ENCODE measurements at regions not wholly inside any gene's neighbourhood (a gene's known extent, or its start where the extent isn't known, plus 50 kb on each side); places are given as distances from the start of the nearest gene placed in this dataset.

DNA sequence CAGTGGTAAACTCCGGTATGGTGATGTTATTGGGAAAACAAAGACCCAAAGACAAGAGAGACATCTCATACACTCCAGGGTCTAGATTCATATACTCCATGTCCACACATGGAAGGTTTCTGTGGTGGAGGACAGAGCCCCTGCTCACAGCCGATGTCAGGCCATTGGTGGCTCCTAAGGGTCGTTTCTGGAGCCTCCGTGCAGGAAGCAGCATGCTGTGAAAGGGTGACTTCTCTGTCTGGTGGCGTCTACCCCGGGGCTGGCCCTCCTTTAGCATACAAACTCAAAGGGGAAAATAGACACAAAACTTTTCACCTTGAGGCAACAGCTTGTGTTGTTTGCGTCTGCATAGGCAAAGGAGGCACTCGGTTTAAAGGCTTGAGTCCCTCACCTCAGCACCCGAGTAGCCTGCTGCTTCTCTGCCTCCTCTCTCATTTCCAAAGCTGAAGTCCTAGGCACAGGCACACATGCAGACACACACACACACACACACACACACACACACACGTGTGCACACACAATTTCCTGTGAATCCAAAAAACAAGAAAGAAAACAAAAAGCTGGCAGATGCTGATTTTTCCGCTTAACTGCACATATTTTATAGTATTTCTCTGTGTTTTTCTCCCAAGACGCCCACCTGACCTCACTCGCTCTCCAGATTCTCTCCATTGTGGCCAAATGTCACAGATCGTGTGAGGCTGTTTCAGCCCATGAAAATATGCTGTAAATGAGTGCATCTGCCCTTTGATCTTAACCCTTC is 601.4 kb upstream of the MGMT start:
- H3K27ac ChIP-seq, result no peak overlapping the region
- intact Hi-C loops (cut with DNase I), result no loop called here
- H3K4me3 ChIP-seq, result no peak overlapping the region
- WGBS, 3 donors, result 68 to 74% (median 72%) methylated on average over 14 of the region's 14 CpGs
- TF ChIP-seq, protein P1, sequence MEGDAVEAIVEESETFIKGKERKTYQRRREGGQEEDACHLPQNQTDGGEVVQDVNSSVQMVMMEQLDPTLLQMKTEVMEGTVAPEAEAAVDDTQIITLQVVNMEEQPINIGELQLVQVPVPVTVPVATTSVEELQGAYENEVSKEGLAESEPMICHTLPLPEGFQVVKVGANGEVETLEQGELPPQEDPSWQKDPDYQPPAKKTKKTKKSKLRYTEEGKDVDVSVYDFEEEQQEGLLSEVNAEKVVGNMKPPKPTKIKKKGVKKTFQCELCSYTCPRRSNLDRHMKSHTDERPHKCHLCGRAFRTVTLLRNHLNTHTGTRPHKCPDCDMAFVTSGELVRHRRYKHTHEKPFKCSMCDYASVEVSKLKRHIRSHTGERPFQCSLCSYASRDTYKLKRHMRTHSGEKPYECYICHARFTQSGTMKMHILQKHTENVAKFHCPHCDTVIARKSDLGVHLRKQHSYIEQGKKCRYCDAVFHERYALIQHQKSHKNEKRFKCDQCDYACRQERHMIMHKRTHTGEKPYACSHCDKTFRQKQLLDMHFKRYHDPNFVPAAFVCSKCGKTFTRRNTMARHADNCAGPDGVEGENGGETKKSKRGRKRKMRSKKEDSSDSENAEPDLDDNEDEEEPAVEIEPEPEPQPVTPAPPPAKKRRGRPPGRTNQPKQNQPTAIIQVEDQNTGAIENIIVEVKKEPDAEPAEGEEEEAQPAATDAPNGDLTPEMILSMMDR (IDR thresholded peaks at IDR 0.05), result no peak
- ATAC-seq (no peak), DNase-seq (no peak)
- H3K27me3 ChIP-seq (ENCODE audit: insufficient read depth in 3 of 3, low read length in 2 of 3), result no peaks in the 10 kb centered on the region
- no peaks in the 10 kb centered on the region for H3K9me3 ChIP-seq
- H3K36me3 ChIP-seq (ENCODE audit: insufficient read depth in 1 of 2, low read depth in 1 of 2), result no peaks in the 10 kb centered on the region
- no peaks in the 10 kb centered on the region for H3K4me1 ChIP-seq

DNA sequence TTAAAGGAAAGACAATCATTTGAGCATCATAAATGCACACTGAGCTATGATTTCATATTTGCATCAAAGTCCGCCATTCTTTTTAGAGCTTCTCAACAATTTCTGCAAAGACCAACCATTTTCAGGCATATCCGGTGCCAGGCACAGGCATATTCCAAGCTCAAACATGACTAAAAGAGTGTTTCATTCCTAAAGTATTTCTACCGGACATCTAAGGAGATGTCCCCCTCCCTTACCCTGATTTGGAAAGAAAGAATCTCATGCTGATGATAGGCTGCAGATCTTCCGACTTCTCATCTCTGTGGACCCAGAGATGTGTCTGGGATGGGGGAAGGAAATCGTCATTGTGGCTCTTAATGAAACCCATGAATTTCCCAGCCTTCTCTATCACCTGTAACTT is 600.5 kb upstream of the MGMT start:
- no peaks in the 10 kb centered on the region for H3K9me3 ChIP-seq
- ATAC-seq (no peak), DNase-seq (no peak)
- intact Hi-C loops (cut with DNase I), result no loop called here
- WGBS, 3 donors, result 75 to 94% (median 84%) methylated on average over 5 of the region's 5 CpGs
- no peak overlapping the region for H3K27ac ChIP-seq
- no peak overlapping the region for H3K4me3 ChIP-seq
- TF ChIP-seq, protein P1 (IDR thresholded peaks at IDR 0.05), result no peak
- H3K4me1 ChIP-seq, result no peaks in the 10 kb centered on the region
- H3K27me3 ChIP-seq (ENCODE audit: insufficient read depth in 3 of 3, low read length in 2 of 3), result no peaks in the 10 kb centered on the region
- no peaks in the 10 kb centered on the region for H3K36me3 ChIP-seq (ENCODE audit: insufficient read depth in 1 of 2, low read depth in 1 of 2)

DNA sequence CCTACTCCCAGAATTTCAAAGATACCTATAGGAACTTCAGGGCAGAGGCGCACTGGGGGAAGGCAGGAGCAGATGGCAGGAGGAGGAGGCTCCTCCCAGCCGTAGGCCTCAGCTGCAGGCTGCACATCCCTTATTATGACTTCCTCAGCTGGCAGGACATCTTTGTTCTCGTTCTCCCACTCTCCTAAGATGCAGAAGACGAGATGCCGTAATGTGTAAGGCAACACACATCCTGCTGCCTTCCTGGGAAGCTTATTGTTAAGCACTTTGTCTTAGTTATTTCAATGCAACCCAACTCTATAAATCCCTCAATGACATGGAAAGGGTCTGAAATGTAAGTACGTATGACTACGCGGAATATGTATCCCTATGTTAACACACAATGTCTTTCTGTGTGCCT is 599.8 kb upstream of the MGMT start:
- ATAC-seq (no peak), DNase-seq (no peak)
- no peak overlapping the region for H3K4me3 ChIP-seq
- no peaks in the 10 kb centered on the region for H3K9me3 ChIP-seq
- H3K27ac ChIP-seq, result no peak overlapping the region
- H3K27me3 ChIP-seq (ENCODE audit: insufficient read depth in 3 of 3, low read length in 2 of 3), result no peaks in the 10 kb centered on the region
- intact Hi-C loops (cut with DNase I), result no loop called here
- H3K36me3 ChIP-seq (ENCODE audit: insufficient read depth in 1 of 2, low read depth in 1 of 2), result no peaks in the 10 kb centered on the region
- TF ChIP-seq, protein P1 (IDR thresholded peaks at IDR 0.05), result no peak
- WGBS, 3 donors, result 86 to 90% (median 88%) methylated on average over 8 of the region's 8 CpGs
- H3K4me1 ChIP-seq, result no peaks in the 10 kb centered on the region

DNA sequence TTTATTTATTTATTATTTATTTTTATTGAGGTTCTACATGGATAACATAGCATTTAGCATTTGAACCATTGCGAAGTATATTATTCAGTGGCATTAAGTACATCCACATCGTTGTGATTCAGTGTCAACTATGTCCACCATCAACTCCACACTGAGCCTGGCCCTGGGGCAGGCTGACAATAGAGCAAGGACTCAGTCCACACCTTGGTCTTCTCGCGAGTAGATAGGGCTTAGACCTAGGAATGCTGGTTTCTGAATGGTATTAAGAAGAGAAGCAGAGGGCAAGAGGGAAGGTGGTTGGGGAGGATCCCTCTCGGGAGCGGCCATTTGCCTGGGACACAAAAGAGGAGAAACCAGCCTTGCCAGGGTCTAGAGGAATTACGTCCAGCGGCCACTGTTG is 599.2 kb upstream of the MGMT start:
- ATAC-seq, result no peak

More for the DNA sequence above, 599.2 kb upstream of the MGMT start:
- Histone ChIP-seq H3K9me3 (no peaks in the 10 kb centered on the region), H3K36me3 (ENCODE audit: insufficient read depth in 1 of 2, low read depth in 1 of 2) (no peaks in the 10 kb centered on the region), H3K4me3 (no peak overlapping the region), H3K27ac (no peak overlapping the region), H3K4me1 (no peaks in the 10 kb centered on the region), H3K27me3 (ENCODE audit: insufficient read depth in 3 of 3, low read length in 2 of 3) (no peaks in the 10 kb centered on the region)
- intact Hi-C loops (cut with DNase I), result no loop called here
- DNase-seq, result no peak
- TF ChIP-seq, protein P1 (IDR thresholded peaks at IDR 0.05), result no peak
- 95 to 97% (median 95%) methylated on average over 8 of the region's 8 CpGs for WGBS, 3 donors
